ENCODE measurements at regions not wholly inside any gene's neighbourhood (a gene's known extent, or its start where the extent isn't known, plus 50 kb on each side); places are given as distances from the start of the nearest gene placed in this dataset.

- TF ChIP-seq CTCF (IDR thresholded peaks at IDR 0.05; ENCODE audit: low read depth, low read length) (no peak), EZH2phosphoT487 (IDR thresholded peaks at IDR 0.05; ENCODE audit: low read depth) (no peak)
Measured at GRCh38 chr1:216809649-216810048, 86.4 kb upstream of the ESRRG start.

Data from OCI-LY3 (cell line).